ENCODE measurements at regions not wholly inside any gene's neighbourhood (a gene's known extent, or its start where the extent isn't known, plus 50 kb on each side); places are given as distances from the start of the nearest gene placed in this dataset.
"Not testable (repeated sequence)": the region's sequence is repeated elsewhere in the genome, so short reads cannot be mapped to it uniquely, and the experiment has no call there.

GRCh38 chr2:95760806-95761525, 169.2 kb downstream of the TRIM43 start:
- no peak for TF ChIP-seq CTCF (IDR thresholded peaks at IDR 0.05)
- H3K4me3 ChIP-seq, result no peak overlapping the region
- DNase-seq (ENCODE audit: low spot score), result no peak
- no peak overlapping the region for H3K27ac ChIP-seq

GRCh38 chr2:95761556-95761955, 169.8 kb downstream of the TRIM43 start:
- Histone ChIP-seq H3K4me3 (no peak overlapping the region), H3K27ac (no peak overlapping the region)
- DNase-seq (ENCODE audit: low spot score), result no peak
- TF ChIP-seq CTCF (IDR thresholded peaks at IDR 0.05), result no peak

GRCh38 chr2:95762023-95763021, 170.5 kb downstream of the TRIM43 start:
- not testable (repeated sequence) for H3K27ac ChIP-seq, H3K4me3 ChIP-seq
- peak; percentile 49 for DNase-seq (ENCODE audit: low spot score)

- not testable (repeated sequence) for H3K27ac ChIP-seq; H3K4me3 ChIP-seq; DNase-seq (ENCODE audit: low spot score)
Observed at GRCh38 chr2:95763074-95763473, 171.3 kb downstream of the TRIM43 start.

- not testable (repeated sequence) for H3K4me3 ChIP-seq; H3K27ac ChIP-seq; DNase-seq (ENCODE audit: low spot score)
Observed at GRCh38 chr2:95764966-95765365, 173.2 kb downstream of the TRIM43 start.

- H3K27ac ChIP-seq, H3K4me3 ChIP-seq: not testable (repeated sequence)
- DNase-seq (ENCODE audit: low spot score), result peak; percentile 38
Observed at GRCh38 chr2:95765925-95766910, 174.4 kb downstream of the TRIM43 start.

- not testable (repeated sequence) for H3K27ac ChIP-seq; H3K4me3 ChIP-seq; DNase-seq (ENCODE audit: low spot score)
Observed at GRCh38 chr2:95767531-95767930, 175.7 kb downstream of the TRIM43 start.

GRCh38 chr2:95767950-95768349, 176.1 kb downstream of the TRIM43 start:
- H3K27ac ChIP-seq; H3K4me3 ChIP-seq; DNase-seq (ENCODE audit: low spot score): not testable (repeated sequence)

GRCh38 chr2:95769256-95769655, 177.5 kb downstream of the TRIM43 start:
- not testable (repeated sequence) for DNase-seq (ENCODE audit: low spot score); H3K4me3 ChIP-seq; H3K27ac ChIP-seq

GRCh38 chr2:95770726-95771125, 178.9 kb downstream of the TRIM43 start:
- not testable (repeated sequence) for H3K4me3 ChIP-seq; DNase-seq (ENCODE audit: low spot score); H3K27ac ChIP-seq

GRCh38 chr2:95774322-95775192, 182.8 kb downstream of the TRIM43 start:
- H3K27ac ChIP-seq; DNase-seq (ENCODE audit: low spot score); H3K4me3 ChIP-seq: not testable (repeated sequence)

- DNase-seq (ENCODE audit: low spot score); H3K27ac ChIP-seq; H3K4me3 ChIP-seq: not testable (repeated sequence)
Observed at GRCh38 chr2:95775193-95775531, 183.4 kb downstream of the TRIM43 start.

All from coronary artery (tissue), 2 donors.